HepG2 (cell line): ENCODE measurements at regions not wholly inside any gene's neighbourhood (a gene's known extent, or its start where the extent isn't known, plus 50 kb on each side); places are given as distances from the start of the nearest gene placed in this dataset.
A peak's percentile ranks its signal among the peaks of the same experiment; 100 is the strongest.

Source experiments
- ATAC-seq: fragments of 200-7000 bp; cut with Tn5 transposase; 3 replicates; pipeline ENCODE4 v1.9.1; 2020; ENCODE audit warnings: mild to moderate bottlenecking, moderate library complexity
- BruUV-seq: library from RNA; stranded (reverse); fragments of 400-500 nt; replicated peaks from 2 replicates; lab custom pipeline; 2021; lab: Mats Ljungman, UMichigan
- CTCF ChIA-PET: fragments of 300-600 bp; formaldehyde crosslinking; extraction: SDS; loops from one replicate; lab custom pipeline; 2021; ENCODE audit warnings: low total read pairs, inconsistent platforms, low intra/inter-chr PET ratio; lab: Yijun Ruan, JAX
- POLR2A ChIA-PET: fragments of 350-600 bp; sonication (Branson Sonifier 250); formaldehyde crosslinking; loops from one replicate; lab custom pipeline; 2020; ENCODE audit warnings: antibody characterized with exemption, inconsistent platforms; lab: Yijun Ruan, JAX
- DNase-seq: peaks from one replicate; pipeline ENCODE4 v3.0.0-alpha.2; 2015; ENCODE audit warnings: low spot score
- FAIRE-seq: peaks from 3 replicates; lab custom pipeline; 2011; peaks lifted over from hg19 to GRCh38; lab: Jason Lieb, UNC
- H2AFZ ChIP-seq: one replicate; pipeline ENCODE4 v1.6.1; 2011; ENCODE audit warnings: low read length, inconsistent platforms
- H3K27ac ChIP-seq: fragments of 300-600 bp; 3 replicates; pipeline ENCODE4 v1.8.0; 2011; ENCODE audit warnings: mixed run types, mild to moderate bottlenecking, mixed read lengths, low read length, inconsistent platforms; ENCODE audit not compliant: insufficient read depth; ENCODE audit errors: extremely low read length
- H3K27me3 ChIP-seq, 2 experiments: fragments of 200-600 bp in 1 of 2; 2 replicates in 1 of 2; 3 replicates in 1 of 2; pipeline versions ENCODE4 v1.6.0 to v1.8.0; 2011; ENCODE audit warnings: low read length in 2 of 2, mild to moderate bottlenecking in 2 of 2, moderate library complexity in 2 of 2, inconsistent platforms in 1 of 2; ENCODE audit not compliant: insufficient read depth in 2 of 2, control insufficient read depth in 1 of 2
- H3K36me3 ChIP-seq, 2 experiments: fragments of 200-600 bp in 1 of 2; replicated peaks in 1 of 2; 2 replicates in 1 of 2; 3 replicates in 1 of 2; pipeline versions ENCODE4 v1.5.1 to v1.8.0; 2011; ENCODE audit warnings: low read length in 2 of 2, inconsistent platforms in 1 of 2; ENCODE audit not compliant: insufficient read depth in 2 of 2, control insufficient read depth in 1 of 2
- H3K4me1 ChIP-seq: 2 replicates; pipeline ENCODE4 v1.5.1; 2012; ENCODE audit warnings: low read length, inconsistent platforms; ENCODE audit not compliant: insufficient read depth
- H3K4me2 ChIP-seq: 2 replicates; pipeline ENCODE4 v1.6.0; 2011; ENCODE audit warnings: low read depth, low read length, inconsistent platforms
- H3K4me3 ChIP-seq, 3 experiments: fragments of 200-600 bp in 1 of 3; sonication (generic), shearing (Covaris generic) in 1 of 3; replicated peaks in 1 of 3; 2 replicates each; pipeline ENCODE4 v1.5.1; 2011 to 2016; ENCODE audit warnings: low read length in 3 of 3, inconsistent platforms in 2 of 3, low read depth in 2 of 3, mild to moderate bottlenecking in 2 of 3, control low read depth in 1 of 3, mixed read lengths in 1 of 3; ENCODE audit not compliant: insufficient read depth in 1 of 3
- H3K79me2 ChIP-seq: one replicate; pipeline ENCODE4 v1.6.1; 2011; ENCODE audit warnings: low read length, inconsistent platforms; ENCODE audit not compliant: insufficient read depth
- H3K9ac ChIP-seq: 2 replicates; pipeline ENCODE4 v1.6.0; 2011; ENCODE audit warnings: mild to moderate bottlenecking, low read depth, low read length, inconsistent platforms; ENCODE audit not compliant: insufficient read depth
- H3K9me3 ChIP-seq: 2 replicates; pipeline ENCODE4 v1.5.1; 2012; ENCODE audit warnings: mild to moderate bottlenecking, low read length
- H4K20me1 ChIP-seq: 2 replicates; pipeline ENCODE4 v1.6.0; 2011; ENCODE audit warnings: inconsistent platforms, mild to moderate bottlenecking, low read length, moderate library complexity; ENCODE audit not compliant: insufficient read depth
- E2F5 ChIP-seq: sonication (generic); formaldehyde crosslinking; conservative IDR thresholded peaks from 2 replicates; pipeline ENCODE4 v1.4.0; 2020; ENCODE audit warnings: missing genetic modification reagents
- GLMP ChIP-seq: sonication (generic); formaldehyde crosslinking; IDR thresholded peaks from 2 replicates; pipeline ENCODE4 v1.9.0; 2021; ENCODE audit warnings: missing genetic modification reagents, mild to moderate bottlenecking, borderline replicate concordance
- GZF1 ChIP-seq: sonication (generic); formaldehyde crosslinking; IDR thresholded peaks from 2 replicates; pipeline ENCODE4 v1.5.1; 2020; ENCODE audit warnings: mild to moderate bottlenecking, missing genetic modification reagents
- ZNF609 ChIP-seq: sonication (generic); formaldehyde crosslinking; IDR thresholded peaks from 2 replicates; pipeline ENCODE4 v1.4.0; 2020; ENCODE audit warnings: mild to moderate bottlenecking, missing genetic modification reagents, borderline replicate concordance
- ZSCAN5A ChIP-seq: sonication (generic); formaldehyde crosslinking; IDR thresholded peaks from 2 replicates; pipeline ENCODE4 v1.8.0; 2022; ENCODE audit warnings: mild to moderate bottlenecking, missing genetic modification reagents, borderline replicate concordance
- WGBS: methylation state at CpG from one replicate; pipeline ENCODE4 v1.1.6; 2017; ENCODE audit warnings: low lambda C conversion rate; 5-methylcytosine and 5-hydroxymethylcytosine counted together
- in situ Hi-C: cut with HindIII; loops from 2 replicates; pipeline ENCODE4 v1.10.0; 2017; ENCODE audit warnings: low pct_unique_long_range_greater_than_20kb; ENCODE audit not compliant: extremely low pct_ligation_motif_present
- intact Hi-C: fragments of 100-400 bp; cut with micrococcal nuclease; formaldehyde crosslinking; loops from one replicate; pipeline ENCODE4 v1.10.0; 2022; ENCODE audit not compliant: unreplicated experiment

GRCh38 chr4:138487670-138488069 is 245.5 kb upstream of the SLC7A11 start (continued):
- TF ChIP-seq GLMP (CRISPR knock-in tag), result no peak

- H2AFZ ChIP-seq, result no peak overlapping the region
- ATAC-seq, result no peak
- TF ChIP-seq GZF1 (CRISPR knock-in tag), result peak; percentile 69; the same call in 1 of the 2 replicates
- TF ChIP-seq E2F5, result no peak
- no peaks in the 10 kb centered on the region for H3K79me2 ChIP-seq
- no peaks in the 10 kb centered on the region for H3K36me3 ChIP-seq
- in situ Hi-C loops (no loop called here), intact Hi-C loops (no loop called here)
- FAIRE-seq, result no peak
- no peaks in the 10 kb centered on the region for H3K27me3 ChIP-seq
- no peaks in the 10 kb centered on the region for H4K20me1 ChIP-seq
- no peak overlapping the region for H3K27ac ChIP-seq
- POLR2A ChIA-PET, result no interaction called here
- no peak overlapping the region for H3K4me2 ChIP-seq
- no peak overlapping the region for H3K9ac ChIP-seq
- DNase-seq, result no peak
- no peaks in the 10 kb centered on the region for H3K4me1 ChIP-seq
- H3K4me3 ChIP-seq, result no peak overlapping the region
- CTCF ChIA-PET, result no interaction called here
- BruUV-seq, result no TSS peak
- 17% methylated on average over 2 of the region's 2 CpGs for WGBS
- H3K9me3 ChIP-seq, result no peaks in the 10 kb centered on the region
Observed at GRCh38 chr4:138487230-138487629, 245.1 kb upstream of the SLC7A11 start.

- ChIA-PET CTCF (no interaction called here), POLR2A (no interaction called here)
- H3K36me3 ChIP-seq, result no peaks in the 10 kb centered on the region
- no peak overlapping the region for H3K4me2 ChIP-seq
- H4K20me1 ChIP-seq, result no peaks in the 10 kb centered on the region
- DNase-seq, result no peak
- FAIRE-seq, result no peak
- intact Hi-C loops, result no loop called here
- no TSS peak for BruUV-seq
- ATAC-seq, result no peak
- no peak overlapping the region for H2AFZ ChIP-seq
- WGBS, result 26% methylated on average over 3 of the region's 3 CpGs
- in situ Hi-C loops, result no loop called here
- no peak overlapping the region for H3K27ac ChIP-seq
- no peaks in the 10 kb centered on the region for H3K79me2 ChIP-seq
- H3K27me3 ChIP-seq, result no peaks in the 10 kb centered on the region
- no peaks in the 10 kb centered on the region for H3K4me1 ChIP-seq
- no peaks in the 10 kb centered on the region for H3K9me3 ChIP-seq
- H3K9ac ChIP-seq, result no peak overlapping the region
- no peak overlapping the region for H3K4me3 ChIP-seq
- TF ChIP-seq ZSCAN5A (CRISPR knock-in tag), result no peak
- no peak for TF ChIP-seq ZNF609 (CRISPR knock-in tag)
Observed at GRCh38 chr4:138485498-138485897, 243.3 kb upstream of the SLC7A11 start.
